GM12878 (cell line): ENCODE measurements at regions not wholly inside any gene's neighbourhood (a gene's known extent, or its start where the extent isn't known, plus 50 kb on each side); places are given as distances from the start of the nearest gene placed in this dataset.
"Not testable (repeated sequence)": the region's sequence is repeated elsewhere in the genome, so short reads cannot be mapped to it uniquely, and the experiment has no call there.

ENCODE experiments used
- ATAC-seq: fragments of 200-7000 bp; cut with Tn5 transposase; 3 replicates; pipeline ENCODE4 v1.9.1; 2020; ENCODE audit warnings: mild to moderate bottlenecking, moderate library complexity
- BruUV-seq: library from RNA; stranded (reverse); fragments of 400-500 nt; replicated peaks from 2 replicates; lab custom pipeline; 2021; lab: Mats Ljungman, UMichigan
- CTCF ChIA-PET: fragments of 300-600 bp; sonication (Branson Sonifier 250); formaldehyde crosslinking; extraction: SDS; loops from one replicate; lab custom pipeline; 2021; ENCODE audit warnings: inconsistent platforms; lab: Yijun Ruan, JAX
- POLR2A ChIA-PET: fragments of 350-600 bp; formaldehyde crosslinking; extraction: SDS; loops from one replicate; lab custom pipeline; 2021; ENCODE audit warnings: inconsistent platforms; lab: Charles Lee
- RAD21 ChIA-PET: fragments of 300-600 bp; sonication (Branson Sonifier 250); formaldehyde crosslinking; loops from one replicate; lab custom pipeline; 2023; ENCODE audit warnings: antibody characterized with exemption; ENCODE audit not compliant: unreplicated experiment; lab: Charles Lee
- SMC1A ChIA-PET: fragments of 300-600 bp; sonication (Branson Sonifier 250); formaldehyde crosslinking; loops from one replicate; lab custom pipeline; 2023; ENCODE audit not compliant: unreplicated experiment, uncharacterized antibody; lab: Charles Lee
- DNase-seq: peaks from one replicate; pipeline ENCODE4 v3.0.0-alpha.2; 2011; ENCODE audit warnings: low read depth, low spot score
- FAIRE-seq: peaks from 3 replicates; lab custom pipeline; 2011; peaks lifted over from hg19 to GRCh38; lab: Jason Lieb, UNC
- H2AFZ ChIP-seq: 2 replicates; pipeline ENCODE4 v1.6.0; 2011; ENCODE audit warnings: low read depth, low read length, control low read depth; ENCODE audit not compliant: control insufficient read depth
- H3K27ac ChIP-seq: 2 replicates; pipeline ENCODE4 v1.5.1; 2011; ENCODE audit warnings: control low read depth; ENCODE audit not compliant: control insufficient read depth, insufficient read depth
- H3K27me3 ChIP-seq, 2 experiments: replicated peaks in 1 of 2; 2 replicates each; pipeline versions ENCODE4 v1.6.0 to v1.6.1; 2011; ENCODE audit warnings: low read length in 1 of 2; ENCODE audit not compliant: control insufficient read depth in 2 of 2, insufficient read depth in 2 of 2
- H3K36me3 ChIP-seq, 2 experiments: 2 replicates each; pipeline ENCODE4 v1.5.1; 2011; ENCODE audit warnings: low read length in 1 of 2; ENCODE audit not compliant: control insufficient read depth in 2 of 2, insufficient read depth in 2 of 2
- H3K4me1 ChIP-seq: 2 replicates; pipeline ENCODE4 v1.6.1; 2011; ENCODE audit warnings: mild to moderate bottlenecking, low read length, moderate library complexity, mixed read lengths; ENCODE audit not compliant: control insufficient read depth, insufficient read depth
- H3K4me2 ChIP-seq: 2 replicates; pipeline ENCODE4 v1.6.0; 2011; ENCODE audit warnings: control low read depth; ENCODE audit not compliant: control insufficient read depth, insufficient read depth
- H3K4me3 ChIP-seq: fragments of 200-600 bp; sonication (generic); 2 replicates; pipeline ENCODE4 v1.5.1; 2016
- H3K79me2 ChIP-seq: 2 replicates; pipeline ENCODE4 v1.6.0; 2011; ENCODE audit warnings: low read length; ENCODE audit not compliant: control insufficient read depth, insufficient read depth
- H3K9ac ChIP-seq: 2 replicates; pipeline ENCODE4 v1.8.0; 2011; ENCODE audit warnings: low read length, control low read depth, mixed read lengths; ENCODE audit not compliant: control insufficient read depth, insufficient read depth
- H3K9me3 ChIP-seq: replicated peaks from 3 replicates; pipeline ENCODE4 v1.5.1; 2011; ENCODE audit warnings: mild to moderate bottlenecking, low read length; ENCODE audit not compliant: control insufficient read depth, insufficient read depth
- H4K20me1 ChIP-seq: 2 replicates; pipeline ENCODE4 v1.6.0; 2011; ENCODE audit not compliant: control insufficient read depth, insufficient read depth
- WGBS: methylation state at CpG from one replicate; pipeline ENCODE4 v1.1.6; 2016; ENCODE audit warnings: low lambda C conversion rate; ENCODE audit not compliant: insufficient replicate concordance, insufficient coverage; ENCODE audit errors: missing lambda C conversion rate; 5-methylcytosine and 5-hydroxymethylcytosine counted together
- in situ Hi-C: fragments of 300-500 bp; cut with MboI; formaldehyde crosslinking; loops from 9 replicates; pipeline ENCODE4 v1.14.3; 2018; ENCODE audit warnings: mixed read lengths
- intact Hi-C: fragments of 100-400 bp; cut with micrococcal nuclease; formaldehyde crosslinking; loops from one replicate; pipeline ENCODE4 v1.14.2; 2022; ENCODE audit not compliant: unreplicated experiment

DNA sequence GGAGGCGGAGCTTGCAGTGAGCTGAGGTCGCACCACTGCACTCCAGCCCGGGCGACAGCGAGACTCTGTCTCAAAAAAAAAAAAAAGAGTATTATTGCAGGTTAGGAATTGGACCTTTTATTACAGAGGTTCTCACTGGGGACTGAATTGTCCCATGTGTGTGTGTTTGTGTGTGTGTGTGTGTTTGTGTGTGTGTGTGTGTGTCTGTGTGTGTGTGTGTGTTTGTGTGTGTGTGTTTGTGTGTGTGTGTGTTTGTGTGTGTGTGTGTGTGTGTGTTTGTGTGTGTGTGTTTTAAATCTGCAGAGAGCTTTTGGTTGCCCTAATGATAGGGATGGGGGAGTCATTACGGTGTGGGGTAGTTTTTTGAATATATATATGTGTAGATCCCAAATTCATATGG is 84.9 kb downstream of the NPIPA7 start:
- BruUV-seq, CTCF ChIA-PET, H3K4me3 ChIP-seq, SMC1A ChIA-PET, FAIRE-seq, RAD21 ChIA-PET, H3K27me3 ChIP-seq, POLR2A ChIA-PET, H3K27ac ChIP-seq, H3K36me3 ChIP-seq, H2AFZ ChIP-seq, H3K9ac ChIP-seq, DNase-seq, ATAC-seq, H4K20me1 ChIP-seq, H3K79me2 ChIP-seq, H3K4me2 ChIP-seq, intact Hi-C loops, H3K4me1 ChIP-seq, in situ Hi-C loops, H3K9me3 ChIP-seq: not testable (repeated sequence)
- no CpG with 5 or more reads among the region's 6 CpGs for WGBS

DNA sequence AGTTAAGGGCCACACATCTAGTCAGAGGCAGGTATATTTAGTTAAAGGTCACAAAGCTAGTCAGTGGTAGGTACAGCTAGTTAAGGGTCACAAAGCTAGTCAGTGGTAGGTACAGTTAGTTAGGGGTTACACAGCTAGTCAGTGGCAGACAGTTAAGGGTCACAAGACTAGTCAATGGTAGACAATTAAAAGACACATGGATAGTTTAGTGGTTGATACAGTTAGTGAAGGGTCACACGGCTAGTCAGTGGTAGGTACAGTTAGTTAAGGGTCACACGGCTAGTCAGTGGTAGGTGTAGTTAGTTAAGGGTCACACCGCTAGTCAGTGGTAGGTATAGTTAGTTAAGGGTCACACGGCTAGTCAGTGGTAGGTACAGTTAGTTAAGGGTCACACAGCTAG is 110.0 kb downstream of the NPIPA7 start:
- FAIRE-seq, H3K9me3 ChIP-seq, H3K36me3 ChIP-seq, CTCF ChIA-PET, H3K27me3 ChIP-seq, in situ Hi-C loops, SMC1A ChIA-PET, H3K4me1 ChIP-seq, RAD21 ChIA-PET, H2AFZ ChIP-seq, intact Hi-C loops, H3K27ac ChIP-seq, POLR2A ChIA-PET, ATAC-seq, H3K4me2 ChIP-seq, H4K20me1 ChIP-seq, H3K79me2 ChIP-seq, H3K4me3 ChIP-seq, DNase-seq, H3K9ac ChIP-seq, BruUV-seq: not testable (repeated sequence)
- WGBS, result 30% methylated on average over 4 of the region's 4 CpGs

DNA sequence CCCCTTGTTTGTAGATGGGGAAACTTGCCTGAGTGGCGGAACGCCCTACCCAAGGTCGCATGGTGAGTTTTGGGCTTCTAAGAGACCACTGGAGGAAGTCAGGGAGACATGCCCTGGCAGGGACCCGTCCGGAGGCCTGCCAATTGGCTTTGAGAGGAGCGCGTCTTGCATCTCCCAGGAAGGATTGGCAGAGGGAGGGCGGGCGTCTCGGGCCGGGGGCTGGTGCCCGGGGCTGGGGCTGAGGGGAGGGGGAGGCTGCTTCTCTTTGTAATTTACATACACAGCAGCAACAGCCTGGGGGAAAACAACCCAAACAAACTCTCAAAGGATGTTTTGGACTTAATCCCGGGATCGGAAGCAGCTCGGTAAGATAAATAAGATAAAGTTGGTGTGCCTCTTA is 110.5 kb downstream of the NPIPA7 start:
- H4K20me1 ChIP-seq, H2AFZ ChIP-seq, H3K79me2 ChIP-seq, in situ Hi-C loops, ATAC-seq, H3K36me3 ChIP-seq, H3K9me3 ChIP-seq, H3K4me1 ChIP-seq, BruUV-seq, H3K9ac ChIP-seq, intact Hi-C loops, DNase-seq, FAIRE-seq, H3K27me3 ChIP-seq, H3K4me2 ChIP-seq, RAD21 ChIA-PET, CTCF ChIA-PET, H3K4me3 ChIP-seq, SMC1A ChIA-PET, POLR2A ChIA-PET, H3K27ac ChIP-seq: not testable (repeated sequence)
- WGBS, result 30% methylated on average over 2 of the region's 15 CpGs

DNA sequence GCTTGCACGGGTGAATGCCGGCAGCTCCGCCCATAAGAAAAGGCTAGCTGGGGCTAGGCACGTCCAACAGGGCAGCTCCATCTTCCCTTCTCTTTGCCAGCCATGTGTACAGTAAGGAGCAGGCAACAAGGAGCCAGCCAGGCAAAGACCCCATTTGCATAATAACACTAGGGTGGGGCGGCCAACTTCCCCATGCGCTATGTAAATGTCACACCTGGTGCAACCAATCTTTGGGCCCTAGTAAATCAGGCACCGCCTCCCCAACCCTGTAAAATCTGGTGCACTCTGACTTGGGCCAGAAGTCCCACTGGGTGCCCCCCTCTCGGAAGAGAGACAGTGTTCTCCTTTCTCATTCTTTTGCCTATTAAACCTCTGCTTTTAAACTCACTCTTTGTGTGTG is 115.2 kb downstream of the NPIPA7 start:
- FAIRE-seq, BruUV-seq, H4K20me1 ChIP-seq, H3K79me2 ChIP-seq, POLR2A ChIA-PET, H2AFZ ChIP-seq, SMC1A ChIA-PET, H3K9ac ChIP-seq, H3K4me2 ChIP-seq, ATAC-seq, H3K4me3 ChIP-seq, intact Hi-C loops, H3K9me3 ChIP-seq, DNase-seq, H3K27ac ChIP-seq, in situ Hi-C loops, H3K36me3 ChIP-seq, CTCF ChIA-PET, H3K4me1 ChIP-seq, H3K27me3 ChIP-seq, RAD21 ChIA-PET: not testable (repeated sequence)
- WGBS, result no CpG with 5 or more reads among the region's 8 CpGs
